ENCODE measurements at regions not wholly inside any gene's neighbourhood (a gene's known extent, or its start where the extent isn't known, plus 50 kb on each side); places are given as distances from the start of the nearest gene placed in this dataset.

DNA sequence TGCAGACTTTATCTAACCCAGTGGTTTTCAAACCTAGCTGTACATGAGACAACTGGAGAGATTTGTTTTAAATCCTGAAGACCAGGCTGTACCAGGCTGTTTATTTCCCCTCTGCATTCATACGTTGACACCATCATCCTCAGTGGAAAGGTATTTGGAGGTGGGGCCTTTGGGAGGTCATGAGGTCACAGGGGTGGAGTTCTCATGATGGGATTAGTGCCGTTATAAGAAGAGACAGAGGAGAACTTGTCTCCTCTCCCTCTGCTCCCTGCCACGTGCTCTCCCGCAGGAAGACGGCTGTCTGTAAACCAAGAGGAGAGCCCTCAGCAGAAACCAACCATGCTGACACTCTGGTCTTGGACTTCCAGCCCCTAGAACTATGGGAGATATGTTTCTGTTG lies 165.4 kb downstream of the ADSS2 start:
- no peak for DNase-seq (ENCODE audit: low spot score)
- TF ChIP-seq, protein P1, sequence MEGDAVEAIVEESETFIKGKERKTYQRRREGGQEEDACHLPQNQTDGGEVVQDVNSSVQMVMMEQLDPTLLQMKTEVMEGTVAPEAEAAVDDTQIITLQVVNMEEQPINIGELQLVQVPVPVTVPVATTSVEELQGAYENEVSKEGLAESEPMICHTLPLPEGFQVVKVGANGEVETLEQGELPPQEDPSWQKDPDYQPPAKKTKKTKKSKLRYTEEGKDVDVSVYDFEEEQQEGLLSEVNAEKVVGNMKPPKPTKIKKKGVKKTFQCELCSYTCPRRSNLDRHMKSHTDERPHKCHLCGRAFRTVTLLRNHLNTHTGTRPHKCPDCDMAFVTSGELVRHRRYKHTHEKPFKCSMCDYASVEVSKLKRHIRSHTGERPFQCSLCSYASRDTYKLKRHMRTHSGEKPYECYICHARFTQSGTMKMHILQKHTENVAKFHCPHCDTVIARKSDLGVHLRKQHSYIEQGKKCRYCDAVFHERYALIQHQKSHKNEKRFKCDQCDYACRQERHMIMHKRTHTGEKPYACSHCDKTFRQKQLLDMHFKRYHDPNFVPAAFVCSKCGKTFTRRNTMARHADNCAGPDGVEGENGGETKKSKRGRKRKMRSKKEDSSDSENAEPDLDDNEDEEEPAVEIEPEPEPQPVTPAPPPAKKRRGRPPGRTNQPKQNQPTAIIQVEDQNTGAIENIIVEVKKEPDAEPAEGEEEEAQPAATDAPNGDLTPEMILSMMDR (IDR thresholded peaks at IDR 0.05; ENCODE audit: extremely low read depth, missing control alignments) = no peak

DNA sequence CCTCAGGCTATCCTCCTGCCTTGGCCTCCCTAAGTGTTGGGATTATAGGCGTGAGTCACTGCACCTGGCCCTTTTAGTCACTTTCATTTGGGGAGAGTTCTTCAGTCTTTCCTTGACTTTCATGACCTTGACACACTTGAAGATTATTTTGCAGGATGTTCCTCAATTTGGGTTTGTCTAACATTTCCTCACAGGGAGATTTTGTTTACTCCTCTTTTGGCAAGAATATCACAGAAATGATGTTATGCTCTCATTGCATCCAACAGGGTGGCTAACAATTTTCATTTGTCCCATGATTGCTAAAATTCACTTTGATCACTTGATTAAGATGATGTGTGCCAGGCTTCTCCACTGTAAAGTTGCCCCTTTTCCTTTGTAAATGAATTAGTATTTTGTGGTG lies 164.0 kb downstream of the ADSS2 start:
- no peak for DNase-seq (ENCODE audit: low spot score)
- TF ChIP-seq, protein P1 (IDR thresholded peaks at IDR 0.05; ENCODE audit: extremely low read depth, missing control alignments) = no peak

DNA sequence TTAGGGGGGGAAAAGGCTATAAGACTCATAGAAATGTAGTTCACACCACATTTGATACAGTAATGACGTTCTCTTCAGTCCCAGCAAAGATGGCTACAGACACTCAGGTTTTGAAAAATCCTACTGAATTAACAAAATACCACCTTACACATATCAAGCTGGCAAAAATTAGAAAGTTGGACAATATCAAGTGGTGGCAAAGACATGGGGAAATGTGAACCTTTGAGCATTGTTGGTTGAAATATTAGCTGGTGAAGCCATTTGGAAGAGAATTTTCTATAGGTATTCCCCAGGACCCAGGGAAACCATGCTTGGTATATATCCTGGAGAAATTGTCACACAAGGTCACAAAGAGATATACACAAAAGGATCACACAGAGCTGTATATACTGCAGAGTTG lies 163.0 kb downstream of the ADSS2 start:
- DNase-seq (ENCODE audit: low spot score) = no peak

DNA sequence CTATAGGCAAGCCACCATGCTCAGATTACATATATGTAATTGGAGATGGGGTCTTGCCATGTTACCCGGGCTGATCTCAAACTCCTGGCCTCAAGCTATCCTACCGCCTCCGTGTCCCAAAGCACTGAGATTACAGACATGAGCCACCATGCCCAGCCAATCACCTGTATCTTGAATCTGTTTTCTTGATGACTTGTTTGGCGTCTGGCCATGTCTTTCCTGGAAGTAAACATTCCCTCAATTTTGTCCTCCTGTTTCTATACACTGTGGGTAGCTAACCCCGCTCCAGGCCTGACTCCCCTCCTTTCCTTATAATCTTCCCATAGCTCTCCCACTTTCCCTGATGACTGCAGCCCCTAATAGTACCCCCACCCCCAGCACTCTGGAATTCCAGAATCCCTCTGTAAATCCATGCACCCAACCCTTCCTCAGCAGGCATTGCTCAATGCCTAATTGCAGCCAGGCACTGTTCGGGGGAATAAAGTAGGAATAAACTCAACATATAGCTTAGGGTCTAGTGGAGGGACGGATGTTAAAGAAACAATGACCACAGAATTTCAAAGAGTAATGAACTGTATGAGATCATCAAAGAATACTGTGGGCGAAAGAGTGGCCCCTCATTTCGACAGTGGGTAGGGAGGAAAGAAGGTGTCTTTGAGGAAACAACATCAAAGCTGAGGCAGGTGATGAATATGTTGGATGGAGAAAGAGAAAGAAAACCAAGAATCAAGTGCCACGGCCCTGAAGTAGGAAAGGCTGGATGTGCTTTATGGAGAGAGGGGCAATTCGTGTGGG lies 161.5 kb downstream of the ADSS2 start:
- TF ChIP-seq, protein P1 (IDR thresholded peaks at IDR 0.05; ENCODE audit: extremely low read depth, missing control alignments) = no peak
- DNase-seq (ENCODE audit: low spot score) = no peak

More for the DNA sequence above, 163.0 kb downstream of the ADSS2 start:
- TF ChIP-seq, protein P1 (IDR thresholded peaks at IDR 0.05; ENCODE audit: extremely low read depth, missing control alignments) = no peak

DNA sequence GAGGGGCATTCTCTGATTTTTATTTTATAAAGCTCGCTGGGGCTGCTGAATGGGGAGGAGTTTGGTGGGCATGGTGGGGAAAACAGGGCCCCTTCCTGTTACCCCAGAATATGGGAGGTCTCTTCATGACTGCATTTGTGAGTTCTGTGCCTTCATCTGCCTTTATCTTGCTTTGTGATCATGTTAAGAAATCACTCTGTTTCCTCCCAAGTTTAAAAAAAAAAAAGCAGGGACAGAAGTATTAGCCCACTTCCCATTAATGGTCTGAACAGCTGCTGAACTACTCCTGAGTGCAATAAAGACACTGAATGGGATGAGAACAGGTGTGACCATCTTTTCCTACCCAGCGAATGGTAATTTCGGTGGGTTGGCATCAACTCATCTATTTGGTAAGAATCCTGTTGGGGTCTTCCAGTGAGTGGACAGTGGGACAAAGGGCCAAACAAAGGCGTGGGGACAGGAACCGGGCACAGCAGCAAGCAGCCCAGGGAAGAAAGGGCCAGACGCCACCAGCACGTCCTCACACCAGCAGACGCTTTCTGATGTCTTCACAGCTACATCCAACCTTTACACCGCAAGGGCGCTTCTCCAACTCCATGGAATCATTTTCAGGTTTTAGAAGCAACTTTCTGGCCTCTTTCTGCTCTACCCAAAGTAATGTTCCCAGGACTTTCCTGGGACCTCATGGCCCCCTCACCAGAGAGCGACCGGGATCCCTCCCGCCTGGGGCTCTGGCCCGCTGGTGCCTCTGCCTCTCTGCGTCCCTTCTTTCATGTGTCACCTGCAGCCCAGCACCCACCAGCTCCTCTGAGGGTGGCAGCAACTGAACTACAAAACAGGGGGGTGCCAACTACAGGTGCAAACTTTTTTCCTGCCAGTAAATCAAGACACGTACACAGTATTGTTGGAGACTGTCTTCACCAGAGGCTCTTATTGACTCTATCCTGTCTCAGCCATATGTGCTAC lies 160.2 kb downstream of the ADSS2 start:
- TF ChIP-seq, protein P1 (IDR thresholded peaks at IDR 0.05; ENCODE audit: extremely low read depth, missing control alignments) = no peak
- DNase-seq (ENCODE audit: low spot score) = no peak

DNA sequence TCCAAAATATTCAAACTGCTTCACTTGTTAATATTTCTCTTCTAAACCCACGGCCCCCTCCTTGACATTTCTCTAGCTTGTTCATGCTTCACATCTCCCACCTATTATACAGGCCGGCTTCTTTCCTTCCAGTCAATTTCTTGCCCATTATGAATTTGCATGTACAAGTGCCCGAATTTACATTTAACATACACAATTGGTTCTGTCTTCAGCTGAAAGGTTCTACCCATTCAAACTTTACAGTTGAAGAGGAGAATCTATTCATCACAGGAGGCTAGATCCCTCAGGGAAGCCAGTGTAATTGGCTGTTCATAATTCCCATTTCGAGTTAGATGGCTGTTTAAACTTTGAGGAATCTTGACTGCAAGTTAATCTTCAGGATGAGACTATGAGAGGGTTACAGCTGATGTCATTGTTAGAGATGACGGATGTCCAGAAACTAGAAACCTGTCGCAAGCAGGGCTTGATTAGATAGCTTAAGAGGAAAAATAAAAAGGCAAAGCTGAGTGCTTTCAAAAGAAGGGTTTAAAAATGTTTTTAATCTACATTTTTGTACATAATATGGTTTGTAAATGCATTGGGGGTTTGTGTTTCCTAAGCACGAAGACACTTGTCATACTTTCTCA lies 157.0 kb downstream of the ADSS2 start:
- no peak for DNase-seq (ENCODE audit: low spot score)
- TF ChIP-seq, protein P1 (IDR thresholded peaks at IDR 0.05; ENCODE audit: extremely low read depth, missing control alignments) = no peak
